Cardiac fibroblast (primary cell): ENCODE measurements at regions not wholly inside any gene's neighbourhood (a gene's known extent, or its start where the extent isn't known, plus 50 kb on each side); places are given as distances from the start of the nearest gene placed in this dataset.
"Not testable (repeated sequence)": the region's sequence is repeated elsewhere in the genome, so short reads cannot be mapped to it uniquely, and the experiment has no call there.

Source experiments
- DNase-seq, 2 donors: peaks; one replicate each; pipeline versions ENCODE4 v3.0.0 to v3.0.0-alpha.2; 2010; ENCODE audit warnings: low read depth in 2 of 2
- H3K4me3 ChIP-seq, 2 donors: replicated peaks in 1 of 2; 1 replicate in 1 of 2; 2 replicates in 1 of 2; pipeline ENCODE4 v1.5.1; 2011; ENCODE audit warnings: low read depth in 2 of 2, low read length in 2 of 2, mild to moderate bottlenecking in 2 of 2, moderate library complexity in 1 of 2
- CTCF ChIP-seq: IDR thresholded peaks from one replicate; pipeline ENCODE4 v1.5.1; 2011; ENCODE audit warnings: low read depth, mild to moderate bottlenecking, low read length, inconsistent platforms

GRCh38 chr3:144487011-144487410 lies 515.4 kb downstream of the DIPK2A start:
- H3K4me3 ChIP-seq, result no peak overlapping the region
- no peak for TF ChIP-seq CTCF
- no peak for DNase-seq

- TF ChIP-seq CTCF, result no peak
- H3K4me3 ChIP-seq, result no peak overlapping the region
- no peak for DNase-seq
These were observed 517.3 kb downstream of the DIPK2A start for GRCh38 chr3:144488927-144489326.

DNA sequence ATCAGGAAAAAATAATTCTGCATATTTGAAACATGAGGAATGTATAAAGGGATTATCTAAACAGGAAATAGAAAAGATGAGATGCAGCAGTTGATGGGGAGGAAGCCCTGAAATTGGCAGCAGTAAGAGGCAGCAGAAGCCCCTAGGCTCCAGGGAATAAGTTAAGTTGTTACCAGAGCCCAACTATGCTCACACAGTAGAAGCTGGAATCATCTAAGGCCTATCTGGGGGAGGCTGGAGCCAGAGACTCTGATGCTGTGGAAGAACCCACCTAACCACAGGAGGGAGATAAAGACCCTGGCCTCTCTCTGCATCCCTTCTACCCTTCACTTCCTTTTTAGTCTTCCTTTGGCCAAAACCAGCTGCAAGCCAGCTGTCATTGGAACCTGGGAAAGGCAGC lies 519.7 kb downstream of the DIPK2A start:
- no peak for TF ChIP-seq CTCF
- DNase-seq, result no peak
- H3K4me3 ChIP-seq, result no peak overlapping the region

GRCh38 chr3:144494651-144495050 lies 523.0 kb downstream of the DIPK2A start:
- not testable (repeated sequence) for DNase-seq, H3K4me3 ChIP-seq

DNA sequence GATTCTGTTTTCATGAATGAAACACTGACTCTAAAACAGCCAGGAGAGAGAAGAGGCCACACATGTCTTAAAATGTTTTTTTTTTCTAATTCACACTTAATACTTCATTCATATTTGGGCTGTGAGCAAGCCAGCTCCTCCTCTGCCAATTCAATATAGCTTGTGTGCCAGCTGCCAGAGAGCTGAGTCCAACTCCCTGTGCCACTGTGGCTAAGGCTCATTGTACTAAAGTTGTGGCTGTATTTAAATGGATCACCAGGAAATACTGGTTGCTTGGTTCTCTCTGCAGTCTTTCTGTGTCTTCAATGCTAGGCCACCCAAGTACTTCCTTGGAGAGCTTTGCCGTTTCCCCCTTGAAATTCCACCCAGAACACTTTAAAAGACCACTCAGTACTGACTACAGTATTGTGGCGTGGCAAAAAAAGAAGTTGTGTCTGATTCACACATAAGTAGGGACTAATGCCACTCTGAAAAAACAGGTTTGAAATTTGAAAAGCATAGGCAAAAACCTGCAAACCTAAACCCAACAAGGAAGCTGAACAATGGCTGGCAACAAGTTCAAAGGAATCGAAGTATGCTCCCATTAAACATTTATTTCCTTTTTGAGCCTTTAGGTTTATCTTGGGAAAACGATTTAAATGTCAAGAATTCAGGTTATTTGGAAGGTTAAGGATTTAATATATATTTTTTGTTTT lies 524.7 kb downstream of the DIPK2A start:
- DNase-seq, result no peak
- TF ChIP-seq CTCF, result no peak
- no peak overlapping the region for H3K4me3 ChIP-seq

GRCh38 chr3:144497452-144497851 lies 525.8 kb downstream of the DIPK2A start:
- DNase-seq, result no peak
- TF ChIP-seq CTCF, result no peak
- no peak overlapping the region for H3K4me3 ChIP-seq

DNA sequence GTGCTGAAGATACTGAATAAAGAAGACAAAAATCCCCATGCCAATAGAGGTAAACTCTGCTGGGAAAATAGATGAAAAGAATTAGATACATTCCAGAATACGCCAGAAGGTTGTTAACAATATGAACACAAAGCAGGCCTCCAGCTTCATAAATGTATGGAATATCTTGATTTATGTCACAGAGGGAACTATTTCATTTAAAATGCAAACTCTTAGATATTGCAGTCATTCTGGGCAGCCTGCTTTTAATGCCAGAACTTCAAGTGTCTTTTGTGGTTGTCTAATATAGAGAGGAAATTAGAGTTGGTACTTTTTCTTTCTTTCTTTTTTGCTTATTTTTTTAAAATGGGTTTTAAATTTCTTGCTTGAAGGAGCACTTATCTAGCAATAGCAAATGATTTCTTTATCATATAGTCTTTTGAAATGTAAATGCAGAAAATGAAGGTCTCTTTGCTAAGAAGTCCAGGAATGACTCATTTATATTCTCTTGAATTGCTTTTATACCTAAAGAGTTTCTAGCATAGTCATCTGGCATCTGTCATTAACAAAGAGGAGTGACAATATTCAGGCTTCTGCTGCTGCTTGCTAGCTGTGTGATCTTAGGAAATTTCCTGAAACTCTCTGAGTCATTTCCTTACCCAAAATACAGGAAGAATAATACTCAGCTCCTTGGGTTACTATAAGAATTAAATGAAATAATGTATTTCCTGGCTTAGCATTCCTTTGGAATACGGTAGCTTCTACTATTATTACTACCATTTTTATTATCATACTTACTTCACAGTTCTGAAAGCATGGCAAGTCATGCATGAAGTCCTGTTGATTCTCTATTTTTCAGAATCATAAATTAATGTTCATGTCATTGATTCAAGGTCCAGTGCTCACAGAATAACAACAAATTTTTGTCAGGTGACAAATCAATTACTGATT lies 527.6 kb downstream of the DIPK2A start:
- peak; percentile 3 to 4 for DNase-seq
- no peak for TF ChIP-seq CTCF
- no peak overlapping the region for H3K4me3 ChIP-seq
